Mesendoderm (in vitro differentiated cells): ENCODE measurements at regions not wholly inside any gene's neighbourhood (a gene's known extent, or its start where the extent isn't known, plus 50 kb on each side); places are given as distances from the start of the nearest gene placed in this dataset.

ENCODE experiments used
- DNase-seq: peaks from one replicate; pipeline ENCODE4 v3.0.0; 2013
- H2AK5ac ChIP-seq: 2 replicates; pipeline ENCODE4 v1.6.1; 2013; ENCODE audit warnings: low read length, inconsistent platforms
- H2BK120ac ChIP-seq: 2 replicates; pipeline ENCODE4 v1.6.1; 2013; ENCODE audit warnings: low read depth, mild to moderate bottlenecking, low read length, moderate library complexity, mixed read lengths
- H2BK15ac ChIP-seq: replicated peaks from 2 replicates; pipeline ENCODE4 v1.6.1; 2013; ENCODE audit warnings: low read depth, mild to moderate bottlenecking, moderate library complexity
- H2BK5ac ChIP-seq: 2 replicates; pipeline ENCODE4 v1.6.1; 2013; ENCODE audit warnings: low read length, inconsistent platforms
- H3K18ac ChIP-seq: 2 replicates; pipeline ENCODE4 v1.6.1; 2013; ENCODE audit warnings: mild to moderate bottlenecking, low read length, mixed read lengths
- H3K23ac ChIP-seq: one replicate; pipeline ENCODE4 v1.6.1; 2013; ENCODE audit warnings: low read length
- H3K27ac ChIP-seq: 2 replicates; pipeline ENCODE4 v1.5.1; 2013; ENCODE audit warnings: low read depth, mild to moderate bottlenecking, inconsistent platforms, low read length, moderate library complexity
- H3K27me3 ChIP-seq: 2 replicates; pipeline ENCODE4 v1.6.1; 2013; ENCODE audit warnings: low read length, control low read depth, mild to moderate bottlenecking, inconsistent platforms; ENCODE audit not compliant: insufficient read depth, poor library complexity
- H3K36me3 ChIP-seq: 2 replicates; pipeline ENCODE4 v1.6.1; 2013; ENCODE audit warnings: low read length, inconsistent platforms; ENCODE audit not compliant: control insufficient read depth, insufficient read depth
- H3K4ac ChIP-seq: one replicate; pipeline ENCODE4 v1.6.1; 2013; ENCODE audit warnings: low read depth, mild to moderate bottlenecking, low read length, moderate library complexity
- H3K4me1 ChIP-seq: 2 replicates; pipeline ENCODE4 v1.6.1; 2013; ENCODE audit warnings: low read depth, low read length, inconsistent platforms; ENCODE audit not compliant: control insufficient read depth
- H3K4me2 ChIP-seq: 2 replicates; pipeline ENCODE4 v1.6.1; 2013; ENCODE audit warnings: low read length
- H3K4me3 ChIP-seq: 2 replicates; pipeline ENCODE4 v1.5.1; 2013; ENCODE audit warnings: mild to moderate bottlenecking, low read length
- H3K56ac ChIP-seq: one replicate; pipeline ENCODE4 v1.6.1; 2013; ENCODE audit warnings: low read length
- H3K79me1 ChIP-seq: 2 replicates; pipeline ENCODE4 v1.6.1; 2013; ENCODE audit warnings: low read length, inconsistent platforms
- H3K79me2 ChIP-seq: 2 replicates; pipeline ENCODE4 v1.6.1; 2013; ENCODE audit warnings: mild to moderate bottlenecking, low read length; ENCODE audit not compliant: control insufficient read depth, insufficient read depth
- H3K9ac ChIP-seq: 2 replicates; pipeline ENCODE4 v1.6.1; 2013; ENCODE audit warnings: low read length, inconsistent platforms
- H4K5ac ChIP-seq: one replicate; pipeline ENCODE4 v1.6.1; 2013; ENCODE audit warnings: low read length
- H4K8ac ChIP-seq: one replicate; pipeline ENCODE4 v1.6.1; 2013; ENCODE audit warnings: low read depth, mild to moderate bottlenecking, control low read depth, low read length, moderate library complexity
- WGBS: extraction: QIAGEN DNeasy Blood & Tissue Kit; methylation state at CpG from one replicate; pipeline ENCODE4 v1.1.7; 2013; ENCODE audit warnings: low lambda C conversion rate, missing lambda C conversion rate; ENCODE audit not compliant: insufficient coverage; ENCODE audit errors: extremely low coverage; 5-methylcytosine and 5-hydroxymethylcytosine counted together

- Histone ChIP-seq H4K8ac (no peak overlapping the region), H3K4me1 (no peaks in the 10 kb centered on the region), H3K36me3 (no peaks in the 10 kb centered on the region), H2BK5ac (no peak overlapping the region), H3K18ac (no peak overlapping the region), H4K5ac (no peak overlapping the region), H3K23ac (no peak overlapping the region), H3K4ac (no peak overlapping the region), H3K79me2 (no peaks in the 10 kb centered on the region), H3K27me3 (no peaks in the 10 kb centered on the region), H3K4me3 (no peak overlapping the region), H3K4me2 (no peak overlapping the region), H3K79me1 (no peaks in the 10 kb centered on the region), H3K56ac (no peak overlapping the region), H3K9ac (no peak overlapping the region), H2BK120ac (no peak overlapping the region), H3K27ac (no peak overlapping the region), H2AK5ac (no peak overlapping the region), H2BK15ac (no peak overlapping the region)
- WGBS: no CpG with 5 or more reads among the region's 5 CpGs
- no peak for DNase-seq
These were observed 393.5 kb downstream of the PCNX1 start for GRCh38 chr14:71300566-71301330.

GRCh38 chr14:71301611-71302010 is 394.4 kb downstream of the PCNX1 start:
- H4K5ac ChIP-seq: no peak overlapping the region
- H3K27me3 ChIP-seq: no peaks in the 10 kb centered on the region
- no peaks in the 10 kb centered on the region for H3K4me1 ChIP-seq
- no peak overlapping the region for H2BK5ac ChIP-seq
- H3K9ac ChIP-seq: no peak overlapping the region
- no peaks in the 10 kb centered on the region for H3K36me3 ChIP-seq
- no peak overlapping the region for H3K4me3 ChIP-seq
- no peak overlapping the region for H3K4me2 ChIP-seq
- H3K79me2 ChIP-seq: no peaks in the 10 kb centered on the region
- no CpG with 5 or more reads among the region's 2 CpGs for WGBS
- no peak overlapping the region for H3K56ac ChIP-seq
- H3K79me1 ChIP-seq: no peaks in the 10 kb centered on the region
- H2AK5ac ChIP-seq: no peak overlapping the region
- no peak overlapping the region for H3K27ac ChIP-seq
- no peak overlapping the region for H2BK120ac ChIP-seq
- no peak for DNase-seq
- no peak overlapping the region for H3K23ac ChIP-seq
- H4K8ac ChIP-seq: no peak overlapping the region
- no peak overlapping the region for H2BK15ac ChIP-seq
- H3K18ac ChIP-seq: no peak overlapping the region
- no peak overlapping the region for H3K4ac ChIP-seq

- DNase-seq: no peak
- Histone ChIP-seq H3K56ac (no peak overlapping the region), H3K9ac (no peak overlapping the region), H3K18ac (no peak overlapping the region), H3K4me3 (no peak overlapping the region), H3K4ac (no peak overlapping the region), H3K79me1 (no peaks in the 10 kb centered on the region), H3K4me2 (no peak overlapping the region), H3K27ac (no peak overlapping the region), H3K36me3 (no peaks in the 10 kb centered on the region), H3K23ac (no peak overlapping the region), H4K5ac (no peak overlapping the region), H3K4me1 (no peaks in the 10 kb centered on the region), H3K27me3 (no peaks in the 10 kb centered on the region), H3K79me2 (no peaks in the 10 kb centered on the region), H4K8ac (no peak overlapping the region), H2BK120ac (no peak overlapping the region), H2BK5ac (no peak overlapping the region), H2AK5ac (no peak overlapping the region), H2BK15ac (no peak overlapping the region)
- no CpG with 5 or more reads among the region's 6 CpGs for WGBS
These were observed 397.4 kb downstream of the PCNX1 start for GRCh38 chr14:71304690-71305089.

- Histone ChIP-seq H2BK120ac (no peak overlapping the region), H4K5ac (no peak overlapping the region), H3K79me2 (no peaks in the 10 kb centered on the region), H3K4ac (no peak overlapping the region), H3K4me3 (no peak overlapping the region), H3K4me1 (no peaks in the 10 kb centered on the region), H2BK5ac (no peak overlapping the region), H3K4me2 (no peak overlapping the region), H2BK15ac (no peak overlapping the region), H3K9ac (no peak overlapping the region), H3K18ac (no peak overlapping the region), H4K8ac (no peak overlapping the region), H3K79me1 (no peaks in the 10 kb centered on the region), H3K27ac (no peak overlapping the region), H3K27me3 (no peaks in the 10 kb centered on the region), H2AK5ac (no peak overlapping the region), H3K23ac (no peak overlapping the region), H3K56ac (no peak overlapping the region), H3K36me3 (no peaks in the 10 kb centered on the region)
- no peak for DNase-seq
- no CpG with 5 or more reads among the region's 1 CpG for WGBS
These were observed 401.4 kb downstream of the PCNX1 start for GRCh38 chr14:71308671-71309070.

- Histone ChIP-seq H4K5ac (no peak overlapping the region), H3K27me3 (no peaks in the 10 kb centered on the region), H3K27ac (no peak overlapping the region), H3K4me3 (no peak overlapping the region), H3K36me3 (no peaks in the 10 kb centered on the region), H2AK5ac (no peak overlapping the region), H3K4me1 (no peaks in the 10 kb centered on the region), H2BK15ac (no peak overlapping the region), H3K9ac (no peak overlapping the region), H3K56ac (no peak overlapping the region), H4K8ac (no peak overlapping the region), H2BK5ac (no peak overlapping the region), H3K79me1 (no peaks in the 10 kb centered on the region), H3K23ac (no peak overlapping the region), H3K4me2 (no peak overlapping the region), H3K4ac (no peak overlapping the region), H3K18ac (no peak overlapping the region), H3K79me2 (no peaks in the 10 kb centered on the region), H2BK120ac (no peak overlapping the region)
- WGBS: no CpG with 5 or more reads among the region's 2 CpGs
- DNase-seq: peak; percentile 63
These were observed 402.5 kb downstream of the PCNX1 start for GRCh38 chr14:71309756-71310155.

GRCh38 chr14:71311061-71311460 is 403.8 kb downstream of the PCNX1 start:
- Histone ChIP-seq H4K8ac (no peak overlapping the region), H3K4me1 (no peaks in the 10 kb centered on the region), H3K36me3 (no peaks in the 10 kb centered on the region), H3K18ac (no peak overlapping the region), H3K23ac (peak overlapping the region; percentile 24), H2AK5ac (no peak overlapping the region), H3K27ac (no peak overlapping the region), H2BK5ac (no peak overlapping the region), H3K79me2 (no peaks in the 10 kb centered on the region), H3K79me1 (no peaks in the 10 kb centered on the region), H2BK120ac (no peak overlapping the region), H3K4me2 (no peak overlapping the region), H3K4ac (no peak overlapping the region), H2BK15ac (no peak overlapping the region), H3K27me3 (no peaks in the 10 kb centered on the region), H3K4me3 (no peak overlapping the region), H3K9ac (no peak overlapping the region), H4K5ac (no peak overlapping the region), H3K56ac (no peak overlapping the region)
- no CpG with 5 or more reads among the region's 10 CpGs for WGBS
- no peak for DNase-seq
